IPS-NIHi7 (cell line): ENCODE measurements at regions not wholly inside any gene's neighbourhood (a gene's known extent, or its start where the extent isn't known, plus 50 kb on each side); places are given as distances from the start of the nearest gene placed in this dataset.
"Not testable (repeated sequence)": the region's sequence is repeated elsewhere in the genome, so short reads cannot be mapped to it uniquely, and the experiment has no call there.

ENCODE experiments used
- DNase-seq: peaks from one replicate; pipeline ENCODE4 v3.0.0; 2012; ENCODE audit warnings: mixed read lengths; ENCODE audit errors: extremely low spot score

DNA sequence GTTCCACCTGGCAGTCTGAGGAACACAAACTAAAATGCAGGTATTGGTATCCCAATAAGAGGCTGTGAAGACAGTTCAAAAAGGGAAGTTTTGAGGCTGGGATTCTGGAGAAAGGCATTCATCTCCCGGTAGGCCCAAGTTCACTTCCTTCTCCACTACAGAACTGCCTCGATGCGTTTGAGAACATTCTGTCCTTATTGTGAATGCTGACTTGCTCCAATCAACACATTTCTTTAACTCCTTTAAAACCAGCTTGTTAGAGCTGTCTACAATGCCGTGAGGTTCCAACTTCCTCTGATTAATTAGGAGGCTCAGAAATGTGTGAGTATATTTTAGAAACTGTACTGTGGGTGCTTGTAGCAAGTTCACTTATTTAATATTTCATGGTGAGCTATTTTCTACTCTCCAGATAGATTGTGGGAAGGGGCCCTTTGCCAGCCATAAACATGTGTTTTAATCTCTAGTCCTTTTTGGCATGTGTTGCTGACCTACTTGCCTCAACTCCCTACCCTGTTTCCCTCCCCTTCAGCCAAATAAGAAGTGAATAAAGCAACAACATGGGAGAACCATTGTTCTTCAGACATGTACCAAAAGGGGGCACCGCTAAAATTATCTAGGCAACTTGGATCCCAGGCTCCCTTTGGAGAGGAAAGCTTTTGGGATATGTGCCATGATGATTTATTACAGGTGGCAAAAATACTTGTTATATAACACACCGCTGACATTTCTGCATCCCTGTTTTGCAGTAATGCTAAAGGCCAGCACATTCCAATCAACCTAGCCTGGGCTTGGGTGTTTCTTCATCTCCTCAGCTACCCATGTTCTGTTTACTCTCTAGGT, 245.6 kb downstream of the BLID start:
- peak; percentile 31 for DNase-seq

DNA sequence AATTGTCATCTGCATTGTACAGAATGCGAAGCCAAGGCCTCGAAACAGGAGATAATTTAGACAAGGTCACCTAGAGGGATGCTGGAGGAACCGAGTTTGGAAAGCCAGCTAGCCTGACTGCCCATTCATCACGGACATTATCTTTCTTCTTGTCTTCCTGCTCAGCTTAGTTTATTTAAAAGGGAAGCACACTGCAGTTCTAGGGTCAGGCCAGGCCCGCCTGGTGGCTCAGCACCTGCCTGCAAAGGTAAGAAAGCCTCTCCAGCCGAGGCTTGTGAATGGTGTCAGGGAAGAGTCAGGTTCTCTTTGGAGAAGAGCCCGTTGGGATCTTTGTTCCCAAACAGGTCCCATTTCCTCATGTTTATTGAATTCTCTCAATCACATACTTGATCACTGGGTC, 246.5 kb downstream of the BLID start:
- peak; percentile 20 for DNase-seq

DNA sequence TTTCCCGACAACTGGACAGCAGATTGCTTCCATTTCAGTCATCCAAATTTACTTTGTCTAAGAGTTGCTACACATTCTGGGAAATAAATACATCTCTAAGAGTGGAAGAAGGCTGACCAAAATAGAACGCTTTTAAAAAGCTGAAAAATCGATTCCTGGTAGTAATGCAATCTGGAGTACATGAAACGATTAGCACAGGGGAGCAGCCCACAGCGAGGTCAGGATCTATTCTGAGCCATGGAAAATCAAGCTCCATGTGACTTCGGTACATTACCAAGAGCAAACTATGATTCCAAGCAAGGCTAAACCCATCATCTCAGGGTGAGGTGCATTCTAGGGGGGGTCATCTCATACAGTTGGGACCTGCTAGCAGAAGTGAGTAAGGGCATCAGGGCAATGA, 249.3 kb downstream of the BLID start:
- DNase-seq, result no peak

DNA sequence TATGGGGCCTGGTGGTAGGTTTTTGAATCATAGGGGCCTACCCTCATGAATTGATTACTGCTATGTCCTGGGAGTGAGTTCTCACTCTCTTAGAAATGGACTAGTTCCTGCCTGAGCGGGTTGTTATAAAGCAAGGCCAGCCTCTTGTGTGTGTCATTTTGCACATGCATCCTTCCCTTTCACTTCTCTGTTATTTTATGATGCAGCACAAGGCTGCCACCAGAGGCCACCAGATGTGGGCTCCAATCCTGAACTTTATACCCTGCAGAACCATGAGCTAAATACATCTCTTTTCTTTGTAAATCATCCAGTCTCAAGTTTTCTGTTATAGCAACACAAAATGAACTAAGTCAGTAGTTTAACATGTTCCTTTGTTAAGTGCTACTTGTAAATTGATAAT, 251.4 kb downstream of the BLID start:
- no peak for DNase-seq

DNA sequence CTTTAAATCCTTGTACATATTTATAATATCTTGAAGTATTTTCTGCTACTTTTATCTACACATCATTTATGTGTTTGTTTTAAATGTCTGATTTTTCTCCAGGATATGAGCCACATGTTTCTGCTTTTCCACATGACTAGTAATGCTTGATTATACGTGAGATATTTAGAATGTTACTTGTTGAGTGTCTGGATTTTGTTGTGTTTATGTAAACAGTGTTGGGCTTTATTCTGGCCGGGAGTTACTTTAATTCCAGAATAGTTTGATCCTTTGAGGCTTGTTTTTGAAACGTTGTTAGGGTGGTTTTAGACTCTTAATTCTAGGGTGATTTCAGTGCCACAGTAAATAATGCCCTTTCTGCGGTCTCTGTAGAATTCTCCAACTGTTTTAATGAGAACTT, 252.9 kb downstream of the BLID start:
- no peak for DNase-seq

DNA sequence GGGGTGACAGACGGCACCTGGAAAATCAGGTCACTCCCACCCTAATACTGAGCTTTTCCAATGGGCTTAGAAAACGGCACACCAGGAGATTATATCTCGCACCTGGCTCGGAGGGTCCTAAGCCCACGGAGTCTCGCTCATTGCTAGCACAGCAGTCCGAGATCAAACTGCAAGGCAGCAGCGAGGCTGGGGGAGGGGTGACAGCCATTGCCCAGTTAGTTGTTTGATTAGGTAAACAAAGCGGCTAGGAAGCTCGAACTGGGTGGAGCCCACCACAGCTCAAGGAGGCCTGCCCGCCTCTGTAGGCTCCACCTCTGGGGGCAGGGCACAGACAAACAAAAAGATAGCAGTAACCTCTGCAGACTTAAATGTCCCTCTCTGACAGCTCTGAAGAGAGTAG, 260.9 kb downstream of the BLID start:
- DNase-seq, result not testable (repeated sequence)

DNA sequence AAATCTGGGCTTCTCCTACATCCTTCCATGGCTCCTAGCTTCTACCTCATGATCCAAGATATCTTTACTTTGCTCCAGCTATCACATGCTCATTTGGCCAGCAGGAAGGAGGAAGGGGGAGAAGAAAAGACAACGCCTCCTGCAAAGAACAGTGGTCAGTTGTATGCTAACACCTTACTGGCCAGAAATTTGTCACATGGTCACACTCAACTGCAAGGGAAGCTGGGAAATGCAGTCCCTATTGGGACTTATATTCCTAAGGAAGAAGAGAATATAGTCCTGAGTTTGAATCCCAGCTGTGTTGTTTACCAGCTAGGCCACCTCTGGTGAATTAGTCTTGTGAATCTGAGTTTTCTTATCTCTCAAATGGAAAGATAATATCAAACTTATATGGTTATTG, 272.0 kb downstream of the BLID start:
- DNase-seq, result no peak

DNA sequence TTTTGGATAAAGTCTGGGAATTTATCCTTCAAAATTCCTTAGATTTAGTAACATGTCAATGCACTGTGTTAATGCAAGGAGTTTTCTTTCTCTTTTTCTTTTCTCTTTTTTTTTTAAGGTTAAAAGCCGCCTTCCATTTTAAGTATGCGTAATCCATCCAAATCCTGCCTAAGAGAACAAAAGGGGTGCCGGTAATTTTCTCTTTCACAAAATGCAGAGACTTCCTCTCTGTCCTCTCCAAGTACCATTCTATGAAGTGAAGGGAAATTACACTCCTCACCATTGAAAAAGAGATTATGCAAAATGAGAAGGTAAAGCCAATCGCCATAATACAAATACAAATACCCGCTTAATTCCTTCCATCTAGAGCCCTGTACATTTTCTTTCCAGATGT, 273.8 kb downstream of the BLID start:
- no peak for DNase-seq

DNA sequence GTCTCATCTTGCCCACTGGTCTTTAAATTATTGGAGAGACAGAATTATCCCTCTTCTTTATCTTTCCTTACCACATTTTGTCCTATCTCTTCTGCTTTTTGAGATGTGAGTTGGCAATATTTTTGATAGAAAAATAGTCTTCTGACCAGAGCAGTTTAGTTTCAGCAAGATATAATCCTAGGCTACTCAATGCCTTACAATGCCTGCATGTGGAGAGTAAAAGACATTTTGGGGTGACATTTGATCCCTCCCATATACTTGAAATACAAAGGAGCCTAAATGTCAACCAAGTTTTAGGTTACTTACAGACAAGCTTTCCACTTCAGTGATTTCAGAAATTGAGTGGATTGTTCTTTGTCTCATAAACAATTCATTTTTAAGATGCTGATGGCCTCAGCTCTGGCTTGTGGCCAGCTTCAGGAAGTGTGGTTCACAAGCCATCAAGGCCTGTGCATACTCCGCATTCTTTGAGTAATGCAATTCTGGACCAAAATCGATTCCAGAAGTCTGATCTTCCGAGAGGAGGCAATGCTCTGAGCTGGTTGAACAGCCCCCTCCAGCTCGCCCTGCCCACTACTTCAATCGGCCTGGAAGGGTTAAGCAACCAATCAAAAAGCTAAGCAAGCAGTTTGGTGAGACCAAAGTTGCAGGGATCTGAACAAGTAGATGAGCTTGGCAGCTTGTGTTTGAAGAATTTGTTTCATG, 274.4 kb downstream of the BLID start:
- no peak for DNase-seq

DNA sequence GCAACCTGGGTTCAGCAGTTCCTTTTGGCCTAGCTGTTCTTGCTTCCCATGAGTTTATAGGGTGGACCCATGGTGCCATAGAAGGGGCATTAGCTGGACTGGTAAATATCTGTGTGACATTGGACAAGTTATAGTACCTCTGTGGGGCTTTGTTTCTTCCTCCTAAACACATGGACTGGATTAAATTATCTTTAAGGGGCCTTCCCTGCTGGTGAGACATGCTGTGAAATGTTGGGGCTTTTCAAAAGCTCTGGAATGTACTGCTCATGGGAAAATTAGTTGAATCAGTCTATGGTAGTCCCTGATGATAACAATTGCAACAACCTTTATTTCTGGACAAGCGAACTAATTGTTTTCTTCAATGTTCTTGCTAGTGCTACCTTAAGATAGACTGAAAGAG, 276.2 kb downstream of the BLID start:
- no peak for DNase-seq

DNA sequence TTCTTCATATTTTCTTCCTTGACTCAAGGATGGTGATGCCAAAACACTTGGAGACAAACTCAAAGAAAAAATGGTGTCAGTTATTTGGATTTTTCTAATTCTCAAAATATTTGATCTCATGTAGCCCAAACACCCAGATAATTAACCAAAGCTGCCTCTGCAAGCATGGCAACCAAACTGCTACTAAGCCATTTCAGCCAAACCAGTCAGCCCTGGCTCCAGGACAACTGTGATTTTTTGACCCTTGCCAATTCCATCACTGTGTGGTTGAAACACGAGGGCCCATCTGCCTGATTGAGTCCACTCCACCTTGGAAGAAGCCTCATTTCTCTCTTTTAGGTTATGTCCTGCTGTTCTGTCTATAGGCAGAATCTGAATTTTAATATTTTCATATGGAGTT, 277.4 kb downstream of the BLID start:
- no peak for DNase-seq

DNA sequence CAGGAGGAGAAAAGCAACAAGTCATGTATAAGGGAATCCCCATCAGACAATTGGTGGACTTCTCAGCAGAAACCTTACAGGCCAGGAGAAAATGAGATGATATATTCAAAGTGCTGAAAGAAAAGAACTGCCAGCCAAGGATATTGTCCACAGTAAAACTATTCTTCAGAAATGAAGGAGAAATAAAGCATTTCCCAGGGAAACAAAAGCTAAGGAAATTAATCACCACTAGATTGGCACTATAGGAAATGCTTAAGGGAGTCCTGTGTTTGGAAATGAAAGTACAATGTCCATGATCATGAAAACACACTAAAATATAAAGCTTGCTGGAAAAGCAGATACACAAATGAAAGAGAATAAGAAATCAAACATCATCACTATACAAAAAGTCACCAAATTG, 282.0 kb downstream of the BLID start:
- DNase-seq, result no peak

DNA sequence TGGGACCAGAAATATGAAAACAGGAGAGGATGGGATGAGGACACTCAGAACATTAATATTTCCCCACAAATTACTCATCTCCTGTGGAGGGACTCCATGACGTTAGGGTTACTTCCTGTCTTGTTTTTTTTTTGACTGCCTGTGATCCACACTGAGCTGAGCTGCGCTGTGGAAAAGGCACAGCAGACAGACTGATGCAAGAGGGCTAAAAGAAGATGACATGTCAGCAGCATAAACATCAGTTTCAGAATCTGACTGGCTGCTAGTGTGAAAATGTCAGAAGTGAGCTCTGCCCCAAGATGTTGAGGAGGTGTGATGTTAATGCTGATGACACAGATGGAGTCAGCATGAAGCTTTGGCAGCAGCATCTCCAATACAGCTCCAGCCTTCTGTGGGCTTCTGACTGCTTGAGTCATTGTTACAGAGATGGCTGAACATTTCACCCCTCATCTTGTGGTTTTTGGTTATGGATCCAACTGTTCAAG, 286.8 kb downstream of the BLID start:
- no peak for DNase-seq

DNA sequence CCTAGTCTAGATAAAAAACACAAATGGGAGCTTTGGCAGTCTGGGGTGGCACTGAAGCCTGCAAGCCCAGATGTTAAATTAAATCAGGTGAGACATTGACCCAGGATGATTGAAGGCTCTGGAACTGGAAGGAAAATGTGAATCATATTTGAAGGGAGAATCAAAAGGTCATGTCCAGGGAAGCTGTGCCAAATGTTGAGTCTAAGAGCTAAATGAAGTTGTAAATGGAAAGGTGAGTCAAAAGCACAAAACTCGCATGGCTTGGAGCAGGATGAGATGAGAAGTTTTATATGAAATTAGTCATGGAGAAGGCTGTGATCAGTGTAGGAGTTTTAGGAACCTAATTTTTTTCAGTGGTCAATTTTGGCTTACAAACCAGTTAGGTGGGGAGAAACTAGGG, 301.1 kb downstream of the BLID start:
- no peak for DNase-seq

DNA sequence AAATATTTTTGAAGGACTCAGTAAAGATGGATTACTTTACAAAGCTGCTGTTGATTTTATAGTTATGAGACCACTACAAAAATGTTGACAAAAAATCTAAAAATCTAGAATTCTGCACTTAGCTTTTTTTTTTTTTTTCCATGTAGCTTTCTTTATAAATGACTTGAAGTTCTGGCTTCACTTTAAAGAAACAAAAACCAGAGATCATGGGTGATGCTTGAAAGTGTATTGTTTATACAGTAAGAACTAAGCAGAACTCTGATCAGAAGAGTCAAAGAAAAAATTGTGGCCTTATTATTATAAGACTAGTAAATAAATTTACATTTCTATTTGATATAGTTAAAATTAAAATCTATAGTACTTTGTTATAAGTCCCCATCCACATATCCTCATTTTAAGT, 301.7 kb downstream of the BLID start:
- DNase-seq, result no peak

DNA sequence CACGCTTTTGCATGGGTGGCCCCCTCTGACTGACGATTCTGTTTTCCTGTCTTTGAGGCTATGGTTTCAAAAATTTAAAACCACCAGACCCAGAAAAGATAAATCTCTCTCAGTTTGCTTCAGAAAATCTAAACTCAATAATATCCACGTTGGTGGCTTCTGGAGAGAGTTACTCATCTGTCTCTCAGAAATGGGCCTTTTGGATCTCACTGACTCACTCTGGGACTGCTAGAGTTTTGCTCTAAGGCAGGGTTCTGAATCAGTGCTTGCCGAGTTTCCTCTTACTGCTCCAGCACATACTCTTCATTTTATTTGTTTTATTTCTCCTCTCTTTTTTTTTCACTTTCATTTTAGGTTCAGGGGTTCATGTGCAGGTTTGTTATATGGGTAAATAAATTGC, 305.7 kb downstream of the BLID start:
- no peak for DNase-seq

DNA sequence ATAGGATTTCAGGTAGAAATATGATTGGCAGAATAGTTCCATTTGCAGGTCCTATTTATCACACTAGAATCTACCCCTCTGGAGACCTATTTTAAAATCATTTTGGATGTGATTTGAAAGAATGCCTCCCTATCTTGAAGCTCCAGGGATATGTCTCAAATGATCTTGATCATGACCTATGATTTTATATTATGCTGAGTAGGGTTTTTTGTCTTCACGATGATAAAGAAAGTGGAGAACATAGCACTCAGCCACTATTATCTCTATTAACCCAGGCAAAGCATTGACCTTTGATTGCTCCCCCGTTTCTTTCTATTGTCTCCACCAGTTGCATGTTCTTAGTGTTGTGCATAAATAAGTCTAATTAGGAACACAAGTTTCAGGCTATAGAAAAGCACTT, 307.9 kb downstream of the BLID start:
- DNase-seq, result no peak

DNA sequence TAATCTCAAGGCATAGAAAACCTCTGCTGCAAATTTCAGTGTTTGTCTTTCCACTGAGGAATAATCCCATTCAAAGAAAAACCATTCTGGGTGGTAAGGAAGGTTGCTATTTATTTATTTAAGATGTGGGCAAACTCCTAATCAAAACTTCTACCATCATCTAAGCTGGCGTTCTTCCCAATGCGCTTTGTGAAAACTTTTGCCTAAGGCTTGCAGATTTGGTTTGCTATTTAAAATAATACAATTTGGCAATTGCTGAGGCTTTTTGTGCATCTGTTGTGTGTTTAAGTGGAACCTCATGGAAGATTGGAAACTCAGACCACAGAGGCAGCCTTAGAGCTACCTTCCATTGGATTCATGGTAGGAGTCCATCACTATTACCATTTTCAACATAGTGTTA, 309.0 kb downstream of the BLID start:
- no peak for DNase-seq

DNA sequence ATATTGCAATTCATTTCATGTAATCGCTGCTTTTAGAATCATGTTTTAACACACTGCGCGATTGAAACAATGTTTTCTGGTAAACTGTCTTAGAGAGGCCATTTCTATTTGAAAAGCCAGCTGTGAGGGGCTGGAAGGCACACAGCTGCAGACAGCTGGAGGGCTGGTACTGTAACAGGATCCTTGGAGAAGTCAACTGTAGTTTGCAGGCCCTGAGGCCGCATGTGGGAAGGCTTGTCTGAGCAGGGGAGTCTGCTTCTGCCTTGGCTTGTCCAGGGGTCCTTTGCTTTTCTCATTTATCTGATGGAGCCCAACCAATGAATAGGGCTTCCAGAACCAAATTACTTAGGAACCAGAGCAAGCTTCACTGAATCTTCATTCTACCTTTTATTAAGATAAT, 313.5 kb downstream of the BLID start:
- DNase-seq, result peak; percentile 63

DNA sequence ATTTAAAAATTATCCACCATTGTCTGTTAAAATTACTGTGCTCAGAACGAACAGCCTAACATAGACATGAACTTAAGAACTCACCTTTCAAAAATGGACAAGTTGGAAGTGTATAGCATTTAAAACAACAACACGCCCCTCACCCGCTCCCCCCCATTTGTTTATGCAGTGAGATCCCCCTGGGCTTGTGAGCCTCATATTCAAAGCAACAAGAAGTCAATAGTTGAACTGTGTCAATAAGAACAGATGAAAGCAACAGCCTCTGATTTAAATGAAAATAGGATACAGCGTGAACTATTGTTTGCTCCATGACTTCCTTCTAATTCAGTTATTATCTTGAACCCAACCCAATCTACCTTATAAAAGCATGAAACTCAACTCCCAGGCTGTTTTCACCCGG, 314.2 kb downstream of the BLID start:
- no peak for DNase-seq

DNA sequence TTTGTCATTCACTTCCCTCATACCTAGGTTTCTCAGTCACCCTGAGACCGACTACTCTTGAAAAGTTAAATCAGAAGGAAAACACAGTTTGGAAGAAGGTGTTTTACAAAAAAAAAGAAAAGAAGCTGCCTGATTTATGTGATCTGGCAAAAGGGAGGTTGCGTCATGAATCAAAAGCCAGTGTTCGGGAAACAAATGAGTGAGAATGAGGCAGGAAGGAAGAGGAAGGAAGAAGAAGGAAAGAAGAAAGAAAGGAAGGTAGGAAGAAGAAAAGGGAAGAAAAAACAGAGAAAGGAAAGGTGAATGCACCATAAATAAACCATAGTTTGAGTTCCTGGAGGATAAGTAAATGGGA, 314.6 kb downstream of the BLID start:
- no peak for DNase-seq

DNA sequence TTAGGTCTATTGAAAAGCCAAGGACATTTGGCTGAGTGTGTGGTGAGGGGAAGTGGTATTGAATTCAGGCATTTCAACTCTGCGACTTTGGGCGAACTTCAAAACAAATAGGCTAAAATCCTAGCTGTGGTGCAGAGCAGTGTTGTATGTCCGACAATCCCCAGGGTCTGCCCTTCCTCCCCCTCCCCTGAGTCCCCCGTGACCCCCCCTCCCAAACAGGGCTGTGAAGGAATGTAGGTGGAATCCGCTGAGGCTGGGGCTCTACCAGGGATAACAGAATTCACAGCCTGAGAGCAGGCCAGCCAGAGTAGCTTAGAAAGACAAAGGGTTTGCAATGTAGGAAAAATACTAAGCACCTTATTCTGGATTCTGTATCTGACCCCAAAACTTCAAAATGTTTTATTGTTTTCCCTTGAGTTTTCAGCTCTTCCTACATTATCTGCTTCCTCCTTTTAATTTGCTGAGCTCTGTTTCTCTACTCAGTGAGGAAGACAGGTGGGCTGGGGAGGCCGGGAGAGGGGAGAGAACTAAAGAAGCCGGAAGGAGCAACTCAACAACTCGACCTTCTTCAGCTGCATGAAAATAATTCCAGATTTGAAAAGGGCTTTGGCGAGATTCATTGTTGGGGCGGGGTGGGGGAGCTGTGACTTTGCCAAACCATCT, 315.2 kb downstream of the BLID start:
- DNase-seq, result peak; percentile 89

DNA sequence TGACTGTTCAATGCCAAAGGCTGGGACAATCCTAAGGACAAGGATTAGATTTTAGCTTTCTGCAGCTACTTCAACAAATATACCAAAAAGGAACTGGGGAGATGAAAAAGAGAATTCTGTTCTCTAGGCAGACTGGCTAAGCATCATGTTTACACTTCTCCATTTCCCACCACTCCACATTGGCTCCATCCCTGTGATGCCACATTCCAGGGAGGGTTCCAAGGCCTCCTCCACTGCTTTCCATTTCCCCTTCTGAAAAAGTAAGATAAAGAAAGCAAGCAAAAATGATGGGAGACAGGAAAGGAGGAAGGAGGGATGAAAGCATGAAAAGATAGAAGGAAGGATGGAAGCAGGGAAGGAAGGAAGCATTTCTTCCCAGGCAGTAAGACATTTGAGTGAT, 315.8 kb downstream of the BLID start:
- no peak for DNase-seq
